PFSK-1 (cell line): ENCODE measurements at regions not wholly inside any gene's neighbourhood (a gene's known extent, or its start where the extent isn't known, plus 50 kb on each side); places are given as distances from the start of the nearest gene placed in this dataset.

Experiments used
- FOXP2 ChIP-seq: optimal IDR thresholded peaks from 2 replicates; pipeline ENCODE3; 2011; ENCODE audit warnings: borderline replicate concordance, control low read depth, inconsistent platforms; ENCODE audit not compliant: insufficient read depth; ENCODE audit errors: extremely low read length, extremely low read depth
- POLR2AphosphoS5 ChIP-seq: IDR thresholded peaks from 2 replicates; pipeline ENCODE4 v1.6.1; 2012; ENCODE audit warnings: low read depth, mild to moderate bottlenecking, control low read depth, low read length, moderate library complexity
- SIN3A ChIP-seq: IDR thresholded peaks from 2 replicates; pipeline ENCODE4 v1.6.1; 2012; ENCODE audit warnings: mild to moderate bottlenecking, low read length, moderate library complexity, borderline replicate concordance; ENCODE audit not compliant: insufficient read depth
- TAF1 ChIP-seq: IDR thresholded peaks from 2 replicates; pipeline ENCODE4 v1.6.1; 2012; ENCODE audit warnings: low read length, control low read depth, borderline replicate concordance; ENCODE audit not compliant: insufficient read depth
- TF ChIP-seq, protein P1 (sequence below), 2 experiments: IDR thresholded peaks; 2 replicates each; pipeline versions ENCODE4 v1.6.1 to v1.8.0; 2011 to 2012; ENCODE audit warnings: low read depth in 2 of 2, low read length in 2 of 2, control low read depth in 1 of 2, inconsistent platforms in 1 of 2, mild to moderate bottlenecking in 1 of 2, moderate library complexity in 1 of 2; ENCODE audit not compliant: insufficient read depth in 1 of 2

DNA sequence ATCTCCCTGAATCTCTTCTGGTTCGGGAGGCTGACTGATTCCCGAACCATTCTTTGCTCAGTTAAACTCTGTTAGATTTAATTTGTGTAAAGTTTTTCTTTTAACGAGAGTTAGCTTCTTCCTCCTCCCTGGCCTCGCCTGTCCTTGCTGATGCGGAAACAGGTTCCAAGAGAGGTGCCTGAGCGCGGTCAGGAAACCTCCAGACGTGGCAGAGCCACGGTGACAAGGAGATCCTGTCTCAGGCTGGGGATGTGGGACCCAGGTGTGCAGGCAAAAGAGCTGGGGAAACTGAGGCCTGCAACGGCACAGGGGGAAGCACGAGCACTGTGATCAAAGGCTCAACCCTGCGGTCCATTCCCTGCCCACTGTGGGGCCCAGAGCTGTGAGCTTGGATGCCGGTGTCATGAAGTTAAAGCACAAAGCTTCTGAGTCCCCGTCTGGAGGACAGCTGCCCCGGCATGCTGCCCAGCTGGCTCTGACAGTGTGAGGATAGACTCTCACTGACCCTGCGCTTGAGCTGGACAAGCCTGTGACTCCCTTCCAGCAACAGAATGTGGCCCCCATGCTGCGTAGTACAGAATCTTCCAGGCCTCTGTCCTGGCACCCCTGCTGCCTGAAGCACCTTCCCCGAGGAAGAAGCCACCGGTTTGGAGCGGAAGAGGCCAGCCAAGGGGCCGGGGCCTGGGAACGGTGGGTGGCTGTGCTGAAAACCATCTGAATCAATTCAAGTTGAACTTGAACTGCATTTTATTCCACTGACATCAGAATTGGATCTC, 960.6 kb downstream of the BRD1 start:
- TF ChIP-seq POLR2AphosphoS5 (no peak), FOXP2 (no peak), SIN3A (no peak), TAF1 (no peak)
- TF ChIP-seq, protein P1, sequence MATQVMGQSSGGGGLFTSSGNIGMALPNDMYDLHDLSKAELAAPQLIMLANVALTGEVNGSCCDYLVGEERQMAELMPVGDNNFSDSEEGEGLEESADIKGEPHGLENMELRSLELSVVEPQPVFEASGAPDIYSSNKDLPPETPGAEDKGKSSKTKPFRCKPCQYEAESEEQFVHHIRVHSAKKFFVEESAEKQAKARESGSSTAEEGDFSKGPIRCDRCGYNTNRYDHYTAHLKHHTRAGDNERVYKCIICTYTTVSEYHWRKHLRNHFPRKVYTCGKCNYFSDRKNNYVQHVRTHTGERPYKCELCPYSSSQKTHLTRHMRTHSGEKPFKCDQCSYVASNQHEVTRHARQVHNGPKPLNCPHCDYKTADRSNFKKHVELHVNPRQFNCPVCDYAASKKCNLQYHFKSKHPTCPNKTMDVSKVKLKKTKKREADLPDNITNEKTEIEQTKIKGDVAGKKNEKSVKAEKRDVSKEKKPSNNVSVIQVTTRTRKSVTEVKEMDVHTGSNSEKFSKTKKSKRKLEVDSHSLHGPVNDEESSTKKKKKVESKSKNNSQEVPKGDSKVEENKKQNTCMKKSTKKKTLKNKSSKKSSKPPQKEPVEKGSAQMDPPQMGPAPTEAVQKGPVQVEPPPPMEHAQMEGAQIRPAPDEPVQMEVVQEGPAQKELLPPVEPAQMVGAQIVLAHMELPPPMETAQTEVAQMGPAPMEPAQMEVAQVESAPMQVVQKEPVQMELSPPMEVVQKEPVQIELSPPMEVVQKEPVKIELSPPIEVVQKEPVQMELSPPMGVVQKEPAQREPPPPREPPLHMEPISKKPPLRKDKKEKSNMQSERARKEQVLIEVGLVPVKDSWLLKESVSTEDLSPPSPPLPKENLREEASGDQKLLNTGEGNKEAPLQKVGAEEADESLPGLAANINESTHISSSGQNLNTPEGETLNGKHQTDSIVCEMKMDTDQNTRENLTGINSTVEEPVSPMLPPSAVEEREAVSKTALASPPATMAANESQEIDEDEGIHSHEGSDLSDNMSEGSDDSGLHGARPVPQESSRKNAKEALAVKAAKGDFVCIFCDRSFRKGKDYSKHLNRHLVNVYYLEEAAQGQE (IDR thresholded peaks at IDR 0.05; ENCODE audit: insufficient read depth in 1 of 2, low read depth in 2 of 2, low read length in 2 of 2): no peak

DNA sequence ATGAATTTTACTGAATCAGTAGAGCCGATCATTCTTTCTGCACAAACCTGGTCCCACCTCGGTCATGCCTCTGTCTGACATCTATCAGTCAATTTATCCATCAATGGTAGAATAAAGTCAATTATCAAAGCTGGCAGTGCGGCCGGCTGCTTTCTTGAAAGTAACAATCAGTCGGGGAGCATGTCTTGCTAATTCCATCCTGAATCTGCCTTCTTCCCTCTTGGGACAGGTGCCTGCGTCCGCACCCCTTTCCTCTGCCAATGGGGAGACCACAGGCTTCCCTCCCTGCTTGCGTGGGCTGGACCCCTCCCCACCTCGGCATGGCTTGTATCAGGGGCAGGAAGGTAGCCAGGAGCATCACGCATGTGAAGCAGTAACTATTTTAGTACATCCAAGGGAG, 962.9 kb downstream of the BRD1 start:
- TF ChIP-seq POLR2AphosphoS5 (no peak), TAF1 (no peak), SIN3A (no peak), FOXP2 (no peak)
- TF ChIP-seq, protein P1 (IDR thresholded peaks at IDR 0.05; ENCODE audit: insufficient read depth in 1 of 2, low read depth in 2 of 2, low read length in 2 of 2): no peak

DNA sequence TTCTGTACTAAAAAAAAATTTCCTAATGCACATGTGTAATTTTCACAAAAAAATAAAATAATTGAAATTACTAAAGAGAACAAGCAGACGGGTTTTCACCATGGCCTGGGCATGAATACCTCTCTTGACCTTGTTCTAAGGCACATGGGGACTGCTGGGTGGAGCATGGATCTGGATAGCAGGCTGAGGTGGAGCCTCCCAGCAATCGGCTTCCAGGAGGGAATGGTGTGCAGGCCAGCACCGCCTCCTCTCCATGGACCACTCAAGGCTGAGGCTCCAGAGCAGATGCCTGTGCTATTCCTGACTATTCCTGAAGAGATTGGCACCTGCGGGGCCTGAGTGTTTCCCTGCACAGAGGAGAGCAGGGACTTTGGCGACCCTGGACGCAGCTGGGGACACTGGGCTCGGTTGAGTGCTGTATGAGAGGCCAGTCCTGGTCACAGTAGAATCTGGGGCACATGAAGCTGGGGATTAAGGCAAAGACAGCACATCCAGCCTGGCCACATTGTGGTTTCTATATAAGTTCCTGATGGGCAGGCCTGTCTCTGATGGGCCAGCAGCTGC, 963.6 kb downstream of the BRD1 start:
- TF ChIP-seq POLR2AphosphoS5 (no peak), SIN3A (no peak), TAF1 (no peak), FOXP2 (no peak)
- TF ChIP-seq, protein P1 (IDR thresholded peaks at IDR 0.05; ENCODE audit: insufficient read depth in 1 of 2, low read depth in 2 of 2, low read length in 2 of 2): no peak

DNA sequence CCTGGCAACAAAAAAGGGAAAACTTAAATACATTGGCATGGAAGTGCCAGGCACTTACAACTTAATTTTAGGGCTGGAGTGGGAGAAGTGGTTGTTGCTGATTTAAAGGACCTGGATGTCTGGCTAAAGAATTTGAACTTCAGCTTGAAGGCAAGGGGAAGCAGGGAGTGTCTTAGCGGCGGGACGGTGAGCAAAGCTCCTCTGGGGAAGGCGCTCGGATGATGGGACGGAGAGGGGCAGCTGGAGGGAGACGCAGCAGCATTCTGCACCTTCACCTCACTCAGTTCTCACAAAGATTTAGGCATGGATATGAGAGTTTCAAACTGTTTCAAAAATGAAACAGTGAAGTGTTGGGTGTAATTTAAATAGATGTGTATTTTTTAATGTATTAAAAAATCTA, 967.1 kb downstream of the BRD1 start:
- no peak for TF ChIP-seq FOXP2
- no peak for TF ChIP-seq POLR2AphosphoS5
- TF ChIP-seq, protein P1 (IDR thresholded peaks at IDR 0.05; ENCODE audit: insufficient read depth in 1 of 2, low read depth in 2 of 2, low read length in 2 of 2): no peak
- no peak for TF ChIP-seq TAF1
- no peak for TF ChIP-seq SIN3A
